Rectal smooth muscle tissue (tissue), 1 donor: ENCODE measurements at regions not wholly inside any gene's neighbourhood (a gene's known extent, or its start where the extent isn't known, plus 50 kb on each side); places are given as distances from the start of the nearest gene placed in this dataset.

Source experiments
- H3K27ac ChIP-seq: one replicate; pipeline ENCODE4 v1.7.0; 2013; ENCODE audit warnings: low read depth, low read length, inconsistent platforms
- H3K27me3 ChIP-seq: one replicate; pipeline ENCODE4 v1.7.0; 2013; ENCODE audit warnings: low read length; ENCODE audit not compliant: control insufficient read depth, insufficient read depth
- H3K36me3 ChIP-seq: one replicate; pipeline ENCODE4 v1.7.0; 2013; ENCODE audit warnings: low read length; ENCODE audit not compliant: control insufficient read depth, insufficient read depth
- H3K4me1 ChIP-seq: one replicate; pipeline ENCODE4 v1.7.0; 2013; ENCODE audit warnings: low read length; ENCODE audit not compliant: control insufficient read depth, insufficient read depth
- H3K4me3 ChIP-seq: one replicate; pipeline ENCODE4 v1.7.0; 2013; ENCODE audit warnings: low read length
- H3K9ac ChIP-seq: one replicate; pipeline ENCODE4 v1.7.0; 2013; ENCODE audit warnings: low read length

DNA sequence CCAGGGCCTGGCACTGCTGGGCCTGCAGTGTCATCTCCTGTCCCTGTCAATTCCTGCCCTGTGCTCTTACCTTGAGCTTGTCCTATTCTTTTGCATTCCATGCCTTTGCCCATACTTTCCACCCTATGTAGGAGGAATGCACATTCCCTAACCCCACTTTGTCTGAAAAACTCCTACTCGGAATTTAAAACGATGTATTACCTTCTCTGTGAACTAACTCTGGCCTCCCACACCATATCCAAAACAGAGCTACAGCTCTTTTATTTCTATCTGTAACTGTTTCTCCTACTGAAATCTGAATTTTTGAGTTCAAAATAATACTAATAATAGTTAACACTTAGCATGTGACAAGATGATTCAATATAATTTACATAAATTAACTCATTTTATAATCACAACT lies 353.7 kb downstream of the FRK start:
- H3K27ac ChIP-seq: no peak overlapping the region

DNA sequence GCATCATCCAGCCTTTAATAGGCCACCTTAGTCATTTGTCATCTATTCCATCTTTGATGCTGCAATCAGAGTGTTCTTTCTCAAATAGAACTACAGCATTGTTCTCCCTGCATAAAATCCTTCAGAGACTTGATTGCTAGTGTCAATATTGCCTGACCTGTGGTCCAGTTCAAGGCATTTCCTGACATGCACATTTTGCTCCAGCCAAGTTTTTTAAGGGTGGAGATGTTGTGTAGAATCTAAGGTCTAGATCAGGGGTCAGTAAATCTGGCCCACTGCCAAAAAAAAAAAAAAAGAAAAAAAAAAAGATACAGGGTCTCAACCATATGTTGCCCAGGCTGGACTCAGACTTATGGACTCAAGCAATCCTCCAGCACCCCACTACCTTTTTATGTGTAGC lies 354.4 kb downstream of the FRK start:
- no peak overlapping the region for H3K4me3 ChIP-seq
- H3K4me1 ChIP-seq: no peaks in the 10 kb centered on the region
- no peaks in the 10 kb centered on the region for H3K36me3 ChIP-seq
- H3K27me3 ChIP-seq: no peaks in the 10 kb centered on the region
- H3K27ac ChIP-seq: no peak overlapping the region
- H3K9ac ChIP-seq: no peak overlapping the region

More for the DNA sequence above, 353.7 kb downstream of the FRK start:
- H3K4me3 ChIP-seq: no peak overlapping the region
- no peaks in the 10 kb centered on the region for H3K36me3 ChIP-seq
- no peak overlapping the region for H3K9ac ChIP-seq
- no peaks in the 10 kb centered on the region for H3K4me1 ChIP-seq
- no peaks in the 10 kb centered on the region for H3K27me3 ChIP-seq

- no peak overlapping the region for H3K4me3 ChIP-seq
- H3K9ac ChIP-seq: no peak overlapping the region
- H3K36me3 ChIP-seq: no peaks in the 10 kb centered on the region
- no peaks in the 10 kb centered on the region for H3K27me3 ChIP-seq
- H3K4me1 ChIP-seq: no peaks in the 10 kb centered on the region
- H3K27ac ChIP-seq: no peak overlapping the region
Observed at GRCh38 chr6:115704028-115704427, 356.7 kb downstream of the FRK start.

- H3K36me3 ChIP-seq: no peaks in the 10 kb centered on the region
- H3K4me3 ChIP-seq: no peak overlapping the region
- H3K4me1 ChIP-seq: no peaks in the 10 kb centered on the region
Observed at GRCh38 chr6:115691433-115691832, 369.3 kb downstream of the FRK start.

DNA sequence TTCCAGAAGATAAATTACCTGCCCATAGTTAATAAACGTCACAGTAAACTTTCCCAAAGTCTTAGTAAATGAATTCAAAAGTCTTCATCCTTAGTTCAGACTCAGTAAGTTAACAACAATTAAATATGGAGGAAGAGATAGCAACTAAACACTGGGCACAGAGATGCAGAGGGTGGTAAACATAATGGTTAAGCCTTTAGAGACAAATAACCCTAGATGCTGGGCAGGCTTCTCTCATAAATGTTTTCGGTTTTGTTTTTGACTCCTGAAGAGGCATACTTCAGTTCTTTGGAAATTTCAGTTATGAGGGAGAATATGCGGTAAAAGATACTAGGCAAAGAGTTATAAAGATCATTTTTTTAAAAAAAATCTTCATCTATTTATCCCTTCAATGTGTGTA lies 369.8 kb downstream of the FRK start:
- H3K4me3 ChIP-seq: no peak overlapping the region
- no peaks in the 10 kb centered on the region for H3K4me1 ChIP-seq
- no peak overlapping the region for H3K9ac ChIP-seq
- H3K36me3 ChIP-seq: no peaks in the 10 kb centered on the region
- H3K27me3 ChIP-seq: no peaks in the 10 kb centered on the region
- H3K27ac ChIP-seq: no peak overlapping the region

More at GRCh38 chr6:115691433-115691832, 369.3 kb downstream of the FRK start:
- no peak overlapping the region for H3K27ac ChIP-seq
- H3K27me3 ChIP-seq: no peaks in the 10 kb centered on the region
- H3K9ac ChIP-seq: no peak overlapping the region

GRCh38 chr6:115681978-115682775 lies 378.5 kb downstream of the FRK start:
- Histone ChIP-seq H3K4me3 (no peak overlapping the region), H3K36me3 (no peaks in the 10 kb centered on the region), H3K4me1 (no peaks in the 10 kb centered on the region), H3K9ac (no peak overlapping the region), H3K27ac (no peak overlapping the region), H3K27me3 (no peaks in the 10 kb centered on the region)

DNA sequence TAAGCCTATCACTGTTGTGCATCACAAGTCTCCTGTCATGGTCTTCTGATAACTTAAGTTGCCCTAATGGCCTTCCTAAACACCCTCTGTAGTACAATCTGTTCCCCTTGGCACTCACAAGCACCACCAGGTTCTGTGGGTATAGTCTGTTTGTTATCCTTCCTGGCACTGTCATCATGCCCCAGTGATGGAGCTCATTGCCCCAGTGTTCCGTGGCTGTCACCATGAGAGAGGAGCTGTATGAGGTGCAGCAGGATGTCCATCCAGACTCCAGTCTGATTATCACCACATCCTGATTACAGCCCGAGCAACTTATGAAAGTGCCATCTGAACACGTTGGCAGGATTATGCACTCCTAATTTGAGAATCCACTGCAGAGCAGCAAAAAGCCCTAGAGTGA lies 380.1 kb downstream of the FRK start:
- Histone ChIP-seq H3K27me3 (no peaks in the 10 kb centered on the region), H3K4me3 (no peak overlapping the region), H3K36me3 (no peaks in the 10 kb centered on the region), H3K27ac (no peak overlapping the region), H3K4me1 (no peaks in the 10 kb centered on the region), H3K9ac (no peak overlapping the region)

- Histone ChIP-seq H3K36me3 (no peaks in the 10 kb centered on the region), H3K4me1 (no peaks in the 10 kb centered on the region), H3K4me3 (no peak overlapping the region), H3K9ac (no peak overlapping the region), H3K27ac (no peak overlapping the region), H3K27me3 (no peaks in the 10 kb centered on the region)
Observed at GRCh38 chr6:115677198-115677597, 383.5 kb downstream of the FRK start.

DNA sequence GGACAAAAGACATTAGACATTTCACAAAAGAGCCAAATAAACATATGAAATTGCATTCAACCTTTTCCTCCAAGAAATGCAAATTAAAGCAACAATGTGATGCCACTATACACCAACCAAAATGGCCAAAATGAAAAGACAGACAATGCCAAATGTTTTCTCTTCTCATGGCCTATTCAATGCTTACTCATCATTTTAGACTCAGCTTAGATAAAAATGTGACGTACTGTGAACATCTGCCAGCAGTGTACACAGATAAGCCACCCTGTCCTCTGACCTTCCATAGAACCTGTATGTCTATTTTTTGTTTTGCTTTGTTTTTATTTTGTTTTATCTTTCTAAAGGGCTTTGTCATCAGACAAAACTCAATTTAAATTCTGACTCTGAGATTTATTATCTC lies 385.2 kb downstream of the FRK start:
- Histone ChIP-seq H3K27me3 (no peaks in the 10 kb centered on the region), H3K4me1 (no peaks in the 10 kb centered on the region), H3K36me3 (no peaks in the 10 kb centered on the region), H3K4me3 (no peak overlapping the region), H3K9ac (no peak overlapping the region), H3K27ac (no peak overlapping the region)

- Histone ChIP-seq H3K27me3 (no peaks in the 10 kb centered on the region), H3K36me3 (no peaks in the 10 kb centered on the region), H3K4me3 (no peak overlapping the region), H3K4me1 (no peaks in the 10 kb centered on the region), H3K9ac (no peak overlapping the region), H3K27ac (no peak overlapping the region)
Observed at GRCh38 chr6:115668781-115669180, 391.9 kb downstream of the FRK start.

DNA sequence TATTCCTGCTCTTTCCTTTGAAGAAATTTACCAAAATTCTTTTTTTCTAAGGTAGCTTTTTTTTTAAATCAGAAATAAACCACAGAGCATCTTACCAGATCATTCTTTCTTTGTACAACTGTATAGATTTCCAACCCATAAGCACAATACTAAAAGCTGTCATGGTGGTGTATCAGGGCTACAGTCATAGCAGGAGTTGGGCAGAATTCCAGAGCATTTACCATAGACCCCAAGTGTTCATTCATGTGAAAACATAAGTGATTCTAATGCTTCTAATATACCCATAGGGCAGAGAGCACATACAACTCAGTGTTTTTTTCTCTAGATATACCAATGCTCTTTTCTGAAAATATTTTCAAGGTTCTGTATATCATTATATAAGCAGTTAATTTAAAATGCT lies 392.5 kb downstream of the FRK start:
- H3K9ac ChIP-seq: no peak overlapping the region
- no peaks in the 10 kb centered on the region for H3K4me1 ChIP-seq
- H3K4me3 ChIP-seq: no peak overlapping the region
- no peaks in the 10 kb centered on the region for H3K36me3 ChIP-seq
- no peak overlapping the region for H3K27ac ChIP-seq
- no peaks in the 10 kb centered on the region for H3K27me3 ChIP-seq

DNA sequence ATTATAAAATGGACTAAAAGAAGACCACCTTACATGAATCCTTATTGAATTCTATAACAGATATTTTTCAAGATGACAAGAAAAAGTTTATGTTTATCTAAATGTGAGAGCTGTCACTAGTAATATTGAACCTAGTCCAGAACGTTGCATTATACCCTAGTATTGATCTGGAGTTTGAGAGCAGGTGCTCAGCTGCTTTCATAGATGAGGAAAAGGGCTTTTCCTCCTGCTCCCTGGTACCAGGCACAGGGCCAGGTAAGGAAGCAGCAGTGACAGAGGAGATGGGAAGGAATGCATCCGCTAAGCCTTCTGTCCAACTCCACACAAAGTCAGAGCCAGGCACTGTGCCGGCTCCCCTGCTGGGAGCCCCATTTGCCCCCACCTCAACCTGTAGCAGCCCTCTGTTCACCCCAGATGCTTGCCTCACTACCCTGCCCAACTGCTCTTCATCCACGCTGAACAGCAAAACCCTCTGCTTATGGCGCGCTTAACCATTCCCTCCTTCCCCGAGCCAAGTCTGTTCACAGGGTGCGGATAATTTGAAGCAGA lies 393.1 kb downstream of the FRK start:
- H3K36me3 ChIP-seq: no peaks in the 10 kb centered on the region
- H3K4me3 ChIP-seq: no peak overlapping the region
- H3K27me3 ChIP-seq: no peaks in the 10 kb centered on the region
- no peak overlapping the region for H3K27ac ChIP-seq
- no peaks in the 10 kb centered on the region for H3K4me1 ChIP-seq
- no peak overlapping the region for H3K9ac ChIP-seq

- no peak overlapping the region for H3K4me3 ChIP-seq
- H3K27me3 ChIP-seq: no peaks in the 10 kb centered on the region
- no peak overlapping the region for H3K27ac ChIP-seq
- no peaks in the 10 kb centered on the region for H3K4me1 ChIP-seq
- H3K36me3 ChIP-seq: no peaks in the 10 kb centered on the region
- no peak overlapping the region for H3K9ac ChIP-seq
Observed at GRCh38 chr6:115666997-115667396, 393.7 kb downstream of the FRK start.
